Neural cell (in vitro differentiated cells): ENCODE measurements at regions not wholly inside any gene's neighbourhood (a gene's known extent, or its start where the extent isn't known, plus 50 kb on each side); places are given as distances from the start of the nearest gene placed in this dataset.

Experiments used
- H2AFZ ChIP-seq: fragments of 200-600, 300-800 bp; sonication (generic), shearing (Covaris generic); 2 replicates; pipeline ENCODE4 v1.6.0; 2014; ENCODE audit warnings: low read depth, mild to moderate bottlenecking, antibody characterized with exemption, low read length, moderate library complexity
- H3F3A ChIP-seq: fragments of 200-600 bp; shearing (Covaris generic); 2 replicates; pipeline ENCODE4 v1.6.1; 2016; ENCODE audit warnings: mild to moderate bottlenecking, moderate library complexity, mixed read lengths, antibody characterized with exemption, low read length; ENCODE audit not compliant: insufficient read depth, poor library complexity, severe bottlenecking
- H3K27ac ChIP-seq: fragments of 200-600, 300-800 bp; sonication (generic), shearing (Covaris generic); 2 replicates; pipeline ENCODE4 v1.5.1; 2014; ENCODE audit warnings: mild to moderate bottlenecking, low read length, moderate library complexity
- H3K27me3 ChIP-seq: fragments of 300-800, 200-600 bp; sonication (generic), shearing (Covaris generic); 2 replicates; pipeline ENCODE4 v1.6.0; 2014; ENCODE audit warnings: mild to moderate bottlenecking, low read depth, low read length, moderate library complexity; ENCODE audit not compliant: insufficient read depth
- H3K36me3 ChIP-seq: fragments of 300-800, 200-600 bp; sonication (generic), shearing (Covaris generic); 2 replicates; pipeline ENCODE4 v1.5.1; 2014; ENCODE audit warnings: mild to moderate bottlenecking, antibody characterized with exemption, low read length, moderate library complexity; ENCODE audit not compliant: insufficient read depth
- H3K4me2 ChIP-seq: fragments of 300-800, 200-600 bp; sonication (generic), shearing (Covaris generic); 2 replicates; pipeline ENCODE4 v1.6.0; 2014; ENCODE audit warnings: mild to moderate bottlenecking, low read length
- H3K4me3 ChIP-seq: fragments of 300-800, 200-600 bp; sonication (generic), shearing (Covaris generic); 2 replicates; pipeline ENCODE4 v1.5.1; 2014; ENCODE audit warnings: mild to moderate bottlenecking, low read length, moderate library complexity
- H3K79me2 ChIP-seq: fragments of 200-600 bp; shearing (Covaris generic); replicated peaks from 2 replicates; pipeline ENCODE4 v1.6.0; 2014; ENCODE audit warnings: mild to moderate bottlenecking, low read length, moderate library complexity; ENCODE audit not compliant: insufficient read depth
- H3K9ac ChIP-seq: fragments of 300-800, 200-600 bp; sonication (generic), shearing (Covaris generic); 2 replicates; pipeline ENCODE4 v1.6.1; 2016; ENCODE audit warnings: mild to moderate bottlenecking, low read length, mixed read lengths
- H3K9me2 ChIP-seq: fragments of 200-600 bp; shearing (Covaris generic); 2 replicates; pipeline ENCODE4 v1.6.1; 2016; ENCODE audit warnings: mild to moderate bottlenecking, low read length, mixed read lengths; ENCODE audit not compliant: insufficient read depth
- H3K9me3 ChIP-seq: fragments of 200-600, 300-800 bp; sonication (generic), shearing (Covaris generic); 2 replicates; pipeline ENCODE4 v1.6.1; 2016; ENCODE audit warnings: mild to moderate bottlenecking, mixed run types, low read length, moderate library complexity, mixed read lengths
- H4K20me1 ChIP-seq: fragments of 200-600 bp; shearing (Covaris generic); 2 replicates; pipeline ENCODE4 v1.6.1; 2016; ENCODE audit warnings: mild to moderate bottlenecking, mixed run types; ENCODE audit not compliant: insufficient read depth
- EP300 ChIP-seq: fragments of 450-650 bp; conservative IDR thresholded peaks from 2 replicates; pipeline ENCODE4 v1.6.1; 2014; ENCODE audit warnings: antibody characterized with exemption, mild to moderate bottlenecking, moderate library complexity; ENCODE audit not compliant: poor library complexity, severe bottlenecking
- EZH2 ChIP-seq: fragments of 200-600, 300-800 bp; shearing (Covaris generic), sonication (generic); IDR thresholded peaks from 2 replicates; pipeline ENCODE4 v1.6.1; 2014; ENCODE audit warnings: antibody characterized with exemption, low read length, borderline replicate concordance, mild to moderate bottlenecking; ENCODE audit not compliant: insufficient read depth, poor library complexity, severe bottlenecking
- MXI1 ChIP-seq: fragments of 450-650 bp; conservative IDR thresholded peaks from 2 replicates; pipeline ENCODE4 v1.6.1; 2014; ENCODE audit warnings: antibody characterized with exemption, mild to moderate bottlenecking; ENCODE audit not compliant: poor library complexity, severe bottlenecking
- POLR2AphosphoS5 ChIP-seq: IDR thresholded peaks from 2 replicates; pipeline ENCODE4 v1.6.1; 2012
- RAD21 ChIP-seq: fragments of 450-650 bp; conservative IDR thresholded peaks from 2 replicates; pipeline ENCODE4 v1.6.1; 2014; ENCODE audit warnings: antibody characterized with exemption, mild to moderate bottlenecking, moderate library complexity
- SMC3 ChIP-seq: fragments of 450-650 bp; conservative IDR thresholded peaks from 2 replicates; pipeline ENCODE4 v1.6.1; 2014; ENCODE audit warnings: antibody characterized with exemption, mild to moderate bottlenecking, moderate library complexity; ENCODE audit not compliant: poor library complexity
- TAF1 ChIP-seq: IDR thresholded peaks from 2 replicates; pipeline ENCODE4 v1.6.1; 2012; ENCODE audit warnings: low read depth
- TF ChIP-seq, protein P1 (sequence below): IDR thresholded peaks from 2 replicates; pipeline ENCODE4 v1.6.1; 2012; ENCODE audit warnings: borderline replicate concordance
- TF ChIP-seq, protein P2 (sequence below): fragments of 450-650 bp; IDR thresholded peaks from 2 replicates; pipeline ENCODE4 v1.5.1; 2014; ENCODE audit warnings: antibody characterized with exemption, mild to moderate bottlenecking, moderate library complexity; ENCODE audit not compliant: poor library complexity, severe bottlenecking

DNA sequence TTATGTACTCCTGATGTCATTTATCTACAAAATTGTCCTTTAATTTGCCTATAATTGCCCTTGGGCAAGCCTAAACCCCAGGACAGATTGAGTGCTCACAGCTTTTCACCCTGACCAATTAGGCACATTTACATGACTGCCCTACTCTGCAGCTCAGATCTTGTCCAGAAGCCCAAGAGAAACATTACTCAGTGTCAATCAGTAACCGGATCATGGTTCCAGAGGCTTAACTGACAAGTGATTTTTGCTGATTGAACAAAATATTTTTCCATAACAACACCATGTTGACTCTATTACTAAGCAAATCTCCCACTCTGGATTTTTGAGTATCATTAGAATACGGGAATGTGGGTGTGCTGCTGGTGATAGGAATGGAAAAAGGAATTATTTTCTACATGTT lies 465.4 kb upstream of the TNP1 start:
- Histone ChIP-seq H3K9me2 (no peaks in the 10 kb centered on the region), H3K36me3 (no peaks in the 10 kb centered on the region), H3K27ac (no peak overlapping the region), H3K9ac (no peak overlapping the region), H4K20me1 (no peaks in the 10 kb centered on the region), H3F3A (peaks cover 3% of the 10 kb centered on the region), H3K27me3 (no peaks in the 10 kb centered on the region), H2AFZ (no peak overlapping the region), H3K4me3 (no peak overlapping the region), H3K79me2 (no peaks in the 10 kb centered on the region), H3K9me3 (no peaks in the 10 kb centered on the region), H3K4me2 (no peak overlapping the region)
- TF ChIP-seq, protein P1, sequence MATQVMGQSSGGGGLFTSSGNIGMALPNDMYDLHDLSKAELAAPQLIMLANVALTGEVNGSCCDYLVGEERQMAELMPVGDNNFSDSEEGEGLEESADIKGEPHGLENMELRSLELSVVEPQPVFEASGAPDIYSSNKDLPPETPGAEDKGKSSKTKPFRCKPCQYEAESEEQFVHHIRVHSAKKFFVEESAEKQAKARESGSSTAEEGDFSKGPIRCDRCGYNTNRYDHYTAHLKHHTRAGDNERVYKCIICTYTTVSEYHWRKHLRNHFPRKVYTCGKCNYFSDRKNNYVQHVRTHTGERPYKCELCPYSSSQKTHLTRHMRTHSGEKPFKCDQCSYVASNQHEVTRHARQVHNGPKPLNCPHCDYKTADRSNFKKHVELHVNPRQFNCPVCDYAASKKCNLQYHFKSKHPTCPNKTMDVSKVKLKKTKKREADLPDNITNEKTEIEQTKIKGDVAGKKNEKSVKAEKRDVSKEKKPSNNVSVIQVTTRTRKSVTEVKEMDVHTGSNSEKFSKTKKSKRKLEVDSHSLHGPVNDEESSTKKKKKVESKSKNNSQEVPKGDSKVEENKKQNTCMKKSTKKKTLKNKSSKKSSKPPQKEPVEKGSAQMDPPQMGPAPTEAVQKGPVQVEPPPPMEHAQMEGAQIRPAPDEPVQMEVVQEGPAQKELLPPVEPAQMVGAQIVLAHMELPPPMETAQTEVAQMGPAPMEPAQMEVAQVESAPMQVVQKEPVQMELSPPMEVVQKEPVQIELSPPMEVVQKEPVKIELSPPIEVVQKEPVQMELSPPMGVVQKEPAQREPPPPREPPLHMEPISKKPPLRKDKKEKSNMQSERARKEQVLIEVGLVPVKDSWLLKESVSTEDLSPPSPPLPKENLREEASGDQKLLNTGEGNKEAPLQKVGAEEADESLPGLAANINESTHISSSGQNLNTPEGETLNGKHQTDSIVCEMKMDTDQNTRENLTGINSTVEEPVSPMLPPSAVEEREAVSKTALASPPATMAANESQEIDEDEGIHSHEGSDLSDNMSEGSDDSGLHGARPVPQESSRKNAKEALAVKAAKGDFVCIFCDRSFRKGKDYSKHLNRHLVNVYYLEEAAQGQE: peak; percentile 41
- TF ChIP-seq SMC3: no peak

DNA sequence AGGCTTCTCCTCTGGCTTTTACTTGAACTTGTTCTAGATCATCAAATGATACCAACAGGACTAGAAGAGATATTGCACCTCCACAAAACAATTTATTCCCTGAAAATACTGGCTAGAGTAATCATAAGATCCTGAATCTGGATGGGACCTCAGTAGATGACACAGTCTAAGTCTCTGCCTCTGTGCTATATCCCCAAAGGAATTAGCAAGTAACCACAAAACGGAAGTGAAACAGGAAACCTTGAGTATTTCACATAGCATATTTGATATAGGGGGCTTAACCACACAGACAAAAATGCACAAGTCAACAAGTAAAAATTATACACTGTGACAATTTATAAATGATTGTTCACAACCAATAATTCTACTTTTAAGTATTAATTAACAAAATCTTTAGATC lies 456.9 kb upstream of the TNP1 start:
- Histone ChIP-seq H3K4me2 (no peak overlapping the region), H2AFZ (no peak overlapping the region)

More for the DNA sequence above, 456.9 kb upstream of the TNP1 start:
- H3K9ac ChIP-seq: no peak overlapping the region
- H3K9me2 ChIP-seq: no peaks in the 10 kb centered on the region
- H3K4me3 ChIP-seq: no peak overlapping the region
- no peaks in the 10 kb centered on the region for H3K27me3 ChIP-seq
- no peaks in the 10 kb centered on the region for H3F3A ChIP-seq
- H4K20me1 ChIP-seq: no peaks in the 10 kb centered on the region
- H3K9me3 ChIP-seq: no peaks in the 10 kb centered on the region
- H3K27ac ChIP-seq: no peak overlapping the region
- H3K79me2 ChIP-seq: no peaks in the 10 kb centered on the region
- H3K36me3 ChIP-seq: no peaks in the 10 kb centered on the region
- TF ChIP-seq SMC3: no peak
- no peak for TF ChIP-seq POLR2AphosphoS5
- TF ChIP-seq RAD21: no peak
- TF ChIP-seq EP300: no peak
- TF ChIP-seq TAF1: no peak
- TF ChIP-seq EZH2: no peak
- TF ChIP-seq, protein P1: no peak
- TF ChIP-seq, protein P2, sequence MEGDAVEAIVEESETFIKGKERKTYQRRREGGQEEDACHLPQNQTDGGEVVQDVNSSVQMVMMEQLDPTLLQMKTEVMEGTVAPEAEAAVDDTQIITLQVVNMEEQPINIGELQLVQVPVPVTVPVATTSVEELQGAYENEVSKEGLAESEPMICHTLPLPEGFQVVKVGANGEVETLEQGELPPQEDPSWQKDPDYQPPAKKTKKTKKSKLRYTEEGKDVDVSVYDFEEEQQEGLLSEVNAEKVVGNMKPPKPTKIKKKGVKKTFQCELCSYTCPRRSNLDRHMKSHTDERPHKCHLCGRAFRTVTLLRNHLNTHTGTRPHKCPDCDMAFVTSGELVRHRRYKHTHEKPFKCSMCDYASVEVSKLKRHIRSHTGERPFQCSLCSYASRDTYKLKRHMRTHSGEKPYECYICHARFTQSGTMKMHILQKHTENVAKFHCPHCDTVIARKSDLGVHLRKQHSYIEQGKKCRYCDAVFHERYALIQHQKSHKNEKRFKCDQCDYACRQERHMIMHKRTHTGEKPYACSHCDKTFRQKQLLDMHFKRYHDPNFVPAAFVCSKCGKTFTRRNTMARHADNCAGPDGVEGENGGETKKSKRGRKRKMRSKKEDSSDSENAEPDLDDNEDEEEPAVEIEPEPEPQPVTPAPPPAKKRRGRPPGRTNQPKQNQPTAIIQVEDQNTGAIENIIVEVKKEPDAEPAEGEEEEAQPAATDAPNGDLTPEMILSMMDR: no peak
- no peak for TF ChIP-seq MXI1
